ENCODE measurements at regions not wholly inside any gene's neighbourhood (a gene's known extent, or its start where the extent isn't known, plus 50 kb on each side); places are given as distances from the start of the nearest gene placed in this dataset.

DNA sequence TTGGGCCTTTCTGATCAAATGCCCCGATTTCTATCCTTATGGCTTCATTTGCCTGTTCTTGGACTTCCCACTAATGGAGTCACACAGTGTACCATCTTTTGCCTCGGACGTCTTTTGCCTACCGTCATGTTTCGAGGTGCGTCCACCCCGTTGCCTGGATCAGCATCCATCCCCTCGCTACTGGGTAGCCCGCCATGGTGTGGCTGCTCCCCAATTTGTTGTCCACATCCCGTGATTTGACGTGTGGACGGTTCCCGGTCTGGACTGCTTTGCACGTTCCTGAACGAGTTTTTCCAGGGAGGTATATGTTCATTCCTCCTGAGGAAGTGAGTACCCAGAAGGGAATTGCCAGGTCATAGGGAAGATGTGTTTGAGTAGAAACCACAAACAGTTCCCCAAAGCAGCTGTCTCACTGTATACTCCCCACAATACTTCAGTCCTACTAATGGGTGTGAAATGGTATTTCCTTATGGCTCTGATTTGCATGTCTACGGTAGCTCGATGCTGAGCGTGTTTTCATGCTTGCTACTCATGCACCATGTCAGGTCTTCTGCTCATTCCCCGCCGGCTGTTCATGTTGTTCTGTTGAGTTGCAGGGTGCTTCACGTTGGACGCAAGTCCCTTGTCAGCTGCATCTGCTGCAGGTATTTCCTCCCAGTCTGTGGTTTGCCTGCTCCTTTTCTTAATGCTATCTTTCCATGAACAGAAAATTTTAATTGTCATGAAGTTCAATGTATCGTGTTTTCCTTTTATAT lies 86.8 kb upstream of the AFDN start:
- TF ChIP-seq, protein P1, sequence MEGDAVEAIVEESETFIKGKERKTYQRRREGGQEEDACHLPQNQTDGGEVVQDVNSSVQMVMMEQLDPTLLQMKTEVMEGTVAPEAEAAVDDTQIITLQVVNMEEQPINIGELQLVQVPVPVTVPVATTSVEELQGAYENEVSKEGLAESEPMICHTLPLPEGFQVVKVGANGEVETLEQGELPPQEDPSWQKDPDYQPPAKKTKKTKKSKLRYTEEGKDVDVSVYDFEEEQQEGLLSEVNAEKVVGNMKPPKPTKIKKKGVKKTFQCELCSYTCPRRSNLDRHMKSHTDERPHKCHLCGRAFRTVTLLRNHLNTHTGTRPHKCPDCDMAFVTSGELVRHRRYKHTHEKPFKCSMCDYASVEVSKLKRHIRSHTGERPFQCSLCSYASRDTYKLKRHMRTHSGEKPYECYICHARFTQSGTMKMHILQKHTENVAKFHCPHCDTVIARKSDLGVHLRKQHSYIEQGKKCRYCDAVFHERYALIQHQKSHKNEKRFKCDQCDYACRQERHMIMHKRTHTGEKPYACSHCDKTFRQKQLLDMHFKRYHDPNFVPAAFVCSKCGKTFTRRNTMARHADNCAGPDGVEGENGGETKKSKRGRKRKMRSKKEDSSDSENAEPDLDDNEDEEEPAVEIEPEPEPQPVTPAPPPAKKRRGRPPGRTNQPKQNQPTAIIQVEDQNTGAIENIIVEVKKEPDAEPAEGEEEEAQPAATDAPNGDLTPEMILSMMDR (conservative IDR thresholded peaks at IDR 0.05; ENCODE audit: low read depth, low read length), result no peak
- TF ChIP-seq FOS (IDR thresholded peaks at IDR 0.05; ENCODE audit: low read depth, low read length) (no peak), MAFK (IDR thresholded peaks at IDR 0.05; ENCODE audit: low read depth, low read length) (no peak), POLR2A (IDR thresholded peaks at IDR 0.05; ENCODE audit: low read depth, low read length) (no peak)

Measured in IMR-90 (cell line).